Tibial artery (tissue), 4 donors: ENCODE measurements at regions not wholly inside any gene's neighbourhood (a gene's known extent, or its start where the extent isn't known, plus 50 kb on each side); places are given as distances from the start of the nearest gene placed in this dataset.

Experiments used
- DNase-seq, 2 donors: peaks; one replicate each; pipeline ENCODE4 v3.0.0-alpha.2; 2019
- H3K27ac ChIP-seq, 2 donors: fragments of 200-600 bp; sonication (generic) in 1 of 2; 1 replicate in 1 of 2; 2 replicates in 1 of 2; pipeline ENCODE4 v1.5.1; 2018 to 2019; ENCODE audit warnings: mild to moderate bottlenecking in 1 of 2
- H3K27me3 ChIP-seq, 2 donors: fragments of 200-600 bp; sonication (generic) in 1 of 2; one replicate each; pipeline versions ENCODE4 v1.5.1 to v1.6.0; 2016 to 2019
- H3K36me3 ChIP-seq, 3 donors: fragments of 200-600 bp; sonication (generic) in 2 of 3; one replicate each; pipeline ENCODE4 v1.5.1; 2016 to 2019; ENCODE audit warnings: mild to moderate bottlenecking in 2 of 3
- H3K4me1 ChIP-seq, 4 donors: fragments of 200-600 bp; sonication (generic) in 2 of 4; 1 replicate in 3 of 4; 2 replicates in 1 of 4; pipeline ENCODE4 v1.5.1; 2016 to 2019
- H3K4me3 ChIP-seq, 2 donors: fragments of 200-600 bp; sonication (generic) in 1 of 2; 1 replicate in 1 of 2; 2 replicates in 1 of 2; pipeline ENCODE4 v1.5.1; 2018 to 2019; ENCODE audit warnings: mild to moderate bottlenecking in 2 of 2
- H3K9me3 ChIP-seq, 3 donors: fragments of 200-600 bp; sonication (generic) in 1 of 3; one replicate each; pipeline ENCODE4 v1.5.1; 2016 to 2019
- intact Hi-C: fragments of 100-400 bp; cut with DNase I; formaldehyde crosslinking; loops from one replicate; pipeline ENCODE4 v1.15.0; 2023; ENCODE audit warnings: low total_unique reads
- TF ChIP-seq, protein P1 (sequence below), 2 experiments: fragments of 200-600 bp in 1 of 2; fragments of 450-650 bp in 1 of 2; IDR thresholded peaks; one replicate each; pipeline ENCODE4 v1.5.1; 2017 to 2019; ENCODE audit warnings: antibody characterized with exemption in 2 of 2, mild to moderate bottlenecking in 1 of 2, moderate library complexity in 1 of 2

DNA sequence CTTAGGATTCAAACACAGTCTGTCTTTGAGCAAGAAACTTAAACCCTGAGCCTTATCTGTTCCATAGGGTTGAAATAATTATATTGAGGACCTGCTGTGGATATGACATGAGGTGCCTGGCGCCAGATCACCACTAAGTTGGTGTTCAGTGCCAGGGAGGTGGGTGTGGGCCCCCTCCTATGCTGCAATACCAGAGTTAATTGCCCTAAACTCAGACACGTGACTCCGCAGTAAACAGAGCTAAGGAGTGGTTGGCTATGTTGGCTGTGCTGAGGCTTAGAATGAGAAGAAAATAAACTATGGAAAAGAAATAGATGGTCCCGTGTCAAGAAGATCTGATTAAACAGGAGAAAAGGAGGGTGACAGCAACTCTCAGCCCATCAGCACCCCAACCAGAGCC lies 419.4 kb upstream of the JARID2 start:
- no peaks in the 10 kb centered on the region for H3K36me3 ChIP-seq
- H3K9me3 ChIP-seq = no peaks in the 10 kb centered on the region
- H3K27ac ChIP-seq = no peak overlapping the region
- no peak overlapping the region for H3K4me3 ChIP-seq
- DNase-seq = no peak
- TF ChIP-seq, protein P1, sequence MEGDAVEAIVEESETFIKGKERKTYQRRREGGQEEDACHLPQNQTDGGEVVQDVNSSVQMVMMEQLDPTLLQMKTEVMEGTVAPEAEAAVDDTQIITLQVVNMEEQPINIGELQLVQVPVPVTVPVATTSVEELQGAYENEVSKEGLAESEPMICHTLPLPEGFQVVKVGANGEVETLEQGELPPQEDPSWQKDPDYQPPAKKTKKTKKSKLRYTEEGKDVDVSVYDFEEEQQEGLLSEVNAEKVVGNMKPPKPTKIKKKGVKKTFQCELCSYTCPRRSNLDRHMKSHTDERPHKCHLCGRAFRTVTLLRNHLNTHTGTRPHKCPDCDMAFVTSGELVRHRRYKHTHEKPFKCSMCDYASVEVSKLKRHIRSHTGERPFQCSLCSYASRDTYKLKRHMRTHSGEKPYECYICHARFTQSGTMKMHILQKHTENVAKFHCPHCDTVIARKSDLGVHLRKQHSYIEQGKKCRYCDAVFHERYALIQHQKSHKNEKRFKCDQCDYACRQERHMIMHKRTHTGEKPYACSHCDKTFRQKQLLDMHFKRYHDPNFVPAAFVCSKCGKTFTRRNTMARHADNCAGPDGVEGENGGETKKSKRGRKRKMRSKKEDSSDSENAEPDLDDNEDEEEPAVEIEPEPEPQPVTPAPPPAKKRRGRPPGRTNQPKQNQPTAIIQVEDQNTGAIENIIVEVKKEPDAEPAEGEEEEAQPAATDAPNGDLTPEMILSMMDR (IDR thresholded peaks at IDR 0.05) = no peak
- peaks cover 0 to 4% of the 10 kb centered on the region in 2 donors for H3K27me3 ChIP-seq
- intact Hi-C loops = no loop called here
- no peaks in the 10 kb centered on the region for H3K4me1 ChIP-seq

DNA sequence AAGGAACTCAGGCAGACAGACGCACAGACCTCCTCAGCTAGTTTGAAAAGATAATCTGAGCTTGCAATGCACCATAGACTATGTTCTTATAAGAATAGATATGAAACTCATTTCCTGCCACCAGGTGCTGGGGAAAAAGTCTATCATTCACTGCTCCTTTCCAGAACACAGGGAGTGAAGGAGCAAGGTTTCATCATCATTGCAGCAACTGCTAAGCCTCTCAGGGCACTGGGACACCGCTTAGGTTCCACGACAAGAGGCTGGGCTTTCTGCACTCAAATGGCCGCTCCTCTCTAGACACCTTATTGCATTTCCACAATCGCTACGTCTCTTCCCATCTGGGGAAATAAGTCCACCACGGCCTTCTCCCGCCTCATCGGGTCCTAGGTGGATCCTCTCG lies 418.5 kb upstream of the JARID2 start:
- Histone ChIP-seq H3K4me1 (no peaks in the 10 kb centered on the region), H3K9me3 (no peaks in the 10 kb centered on the region), H3K27ac (no peak overlapping the region), H3K36me3 (no peaks in the 10 kb centered on the region), H3K27me3 (peaks cover 0 to 6% of the 10 kb centered on the region in 2 donors), H3K4me3 (no peak overlapping the region)
- TF ChIP-seq, protein P1 (IDR thresholded peaks at IDR 0.05) = no peak
- DNase-seq = no peak
- intact Hi-C loops = no loop called here

DNA sequence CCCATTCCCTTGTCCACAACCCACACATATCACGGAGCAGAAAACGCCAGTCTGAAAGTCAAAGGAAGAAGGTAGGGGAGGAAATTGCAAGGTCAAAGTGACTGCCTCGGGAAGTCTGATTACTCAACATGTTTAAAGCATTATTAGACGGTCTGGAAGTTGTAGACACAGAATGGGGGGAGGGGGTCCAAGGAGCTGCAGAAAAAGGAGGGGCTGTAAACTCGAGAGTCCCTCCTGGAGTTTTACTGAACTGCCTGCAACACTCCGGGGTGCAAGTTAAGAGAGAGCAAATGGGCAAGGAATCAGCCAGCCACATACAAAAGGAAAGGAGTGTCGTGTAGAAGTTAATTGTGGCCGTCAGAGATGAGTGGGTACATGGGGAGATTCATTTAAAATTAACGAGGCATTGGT lies 417.7 kb upstream of the JARID2 start:
- Histone ChIP-seq H3K27ac (no peak overlapping the region), H3K9me3 (no peaks in the 10 kb centered on the region), H3K36me3 (no peaks in the 10 kb centered on the region), H3K4me3 (no peak overlapping the region), H3K4me1 (no peaks in the 10 kb centered on the region), H3K27me3 (peaks cover 0 to 6% of the 10 kb centered on the region in 2 donors)
- no peak for DNase-seq
- TF ChIP-seq, protein P1 (IDR thresholded peaks at IDR 0.05) = no peak
- intact Hi-C loops = no loop called here

DNA sequence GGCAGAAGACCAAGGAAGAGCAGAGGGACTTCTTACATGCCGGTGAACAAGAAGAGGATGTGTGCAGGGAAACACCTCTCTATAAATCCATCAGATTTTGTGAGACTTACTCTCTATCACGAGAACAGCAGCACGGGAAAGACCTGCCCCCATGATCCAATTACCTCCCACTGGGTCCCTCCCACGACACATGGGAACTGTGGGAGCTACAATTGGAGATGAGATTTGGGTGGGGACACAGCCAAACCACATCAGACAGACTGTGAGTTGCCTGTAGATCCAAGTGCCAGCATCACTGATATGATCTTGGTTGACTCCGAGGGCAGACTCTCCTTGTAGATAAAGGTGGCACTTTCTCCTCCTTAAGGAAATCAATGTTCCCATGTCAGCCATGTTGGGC lies 414.8 kb upstream of the JARID2 start:
- Histone ChIP-seq H3K4me3 (no peak overlapping the region), H3K4me1 (no peaks in the 10 kb centered on the region), H3K27ac (no peak overlapping the region), H3K9me3 (no peaks in the 10 kb centered on the region), H3K36me3 (no peaks in the 10 kb centered on the region), H3K27me3 (peaks cover 0 to 6% of the 10 kb centered on the region in 2 donors)
- intact Hi-C loops = no loop called here
- TF ChIP-seq, protein P1 (IDR thresholded peaks at IDR 0.05) = no peak
- no peak for DNase-seq

DNA sequence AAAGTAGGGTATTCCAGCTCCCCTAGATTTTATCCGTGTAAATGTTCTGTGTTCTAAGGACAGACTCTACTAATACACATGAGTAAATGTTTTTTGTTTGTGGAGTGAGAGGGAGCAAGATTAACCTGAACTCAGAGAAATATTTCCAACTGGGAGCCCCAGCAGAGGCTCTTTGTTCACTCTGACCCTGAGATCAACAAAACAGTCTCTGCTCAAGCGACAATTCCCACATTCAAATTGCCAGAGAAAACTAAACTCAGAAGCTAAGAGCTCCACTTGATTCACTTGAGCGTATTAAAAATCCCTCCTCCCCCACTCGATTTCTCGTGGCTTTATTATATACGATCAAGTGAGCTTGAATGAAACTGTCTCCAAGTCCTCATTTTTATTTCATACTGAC lies 413.9 kb upstream of the JARID2 start:
- no peak overlapping the region for H3K4me3 ChIP-seq
- no peaks in the 10 kb centered on the region for H3K9me3 ChIP-seq
- H3K27me3 ChIP-seq = peaks cover 0 to 6% of the 10 kb centered on the region in 2 donors
- H3K36me3 ChIP-seq = no peaks in the 10 kb centered on the region
- TF ChIP-seq, protein P1 (IDR thresholded peaks at IDR 0.05) = no peak
- intact Hi-C loops = no loop called here
- DNase-seq = no peak
- no peaks in the 10 kb centered on the region for H3K4me1 ChIP-seq
- H3K27ac ChIP-seq = no peak overlapping the region

DNA sequence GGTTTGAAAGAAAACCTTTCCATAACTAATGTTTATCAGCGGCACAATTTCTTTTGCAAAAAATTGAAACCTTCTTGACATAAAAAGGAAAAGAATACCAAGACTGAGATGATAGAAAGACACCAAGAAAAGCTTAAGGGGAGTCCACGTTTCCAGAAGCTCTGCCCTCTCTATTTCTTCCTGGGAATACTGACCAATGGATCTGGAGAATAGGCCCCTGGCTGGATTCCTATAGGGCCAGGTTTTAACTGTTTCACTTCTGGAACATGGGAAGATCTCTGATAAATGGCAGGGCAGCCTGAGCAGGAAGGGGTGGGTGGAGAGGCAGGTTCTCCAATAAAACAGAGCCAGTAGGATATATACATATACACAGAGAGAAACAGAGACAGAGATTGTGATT lies 413.4 kb upstream of the JARID2 start:
- peaks cover 0 to 6% of the 10 kb centered on the region in 2 donors for H3K27me3 ChIP-seq
- no peaks in the 10 kb centered on the region for H3K36me3 ChIP-seq
- H3K4me3 ChIP-seq = no peak overlapping the region
- H3K27ac ChIP-seq = no peak overlapping the region
- no peaks in the 10 kb centered on the region for H3K9me3 ChIP-seq
- H3K4me1 ChIP-seq = no peaks in the 10 kb centered on the region
- TF ChIP-seq, protein P1 (IDR thresholded peaks at IDR 0.05) = no peak
- intact Hi-C loops = no loop called here
- DNase-seq = no peak
